Gastroesophageal sphincter (tissue), 3 donors: ENCODE measurements at regions not wholly inside any gene's neighbourhood (a gene's known extent, or its start where the extent isn't known, plus 50 kb on each side); places are given as distances from the start of the nearest gene placed in this dataset.

Experiments
- POLR2A ChIP-seq, 2 donors: fragments of 450-650 bp; IDR thresholded peaks; one replicate each; pipeline ENCODE4 v1.6.1; 2017; ENCODE audit warnings: antibody characterized with exemption in 2 of 2, mild to moderate bottlenecking in 2 of 2, moderate library complexity in 1 of 2
- TF ChIP-seq, protein P1 (sequence below), 4 experiments: fragments of 200-600 bp in 2 of 4; fragments of 450-650 bp in 2 of 4; sonication (generic) in 1 of 4; IDR thresholded peaks; one replicate each; pipeline ENCODE4 v1.5.1; 2017 to 2019; ENCODE audit warnings: antibody characterized with exemption in 4 of 4, mild to moderate bottlenecking in 2 of 4, moderate library complexity in 2 of 4

DNA sequence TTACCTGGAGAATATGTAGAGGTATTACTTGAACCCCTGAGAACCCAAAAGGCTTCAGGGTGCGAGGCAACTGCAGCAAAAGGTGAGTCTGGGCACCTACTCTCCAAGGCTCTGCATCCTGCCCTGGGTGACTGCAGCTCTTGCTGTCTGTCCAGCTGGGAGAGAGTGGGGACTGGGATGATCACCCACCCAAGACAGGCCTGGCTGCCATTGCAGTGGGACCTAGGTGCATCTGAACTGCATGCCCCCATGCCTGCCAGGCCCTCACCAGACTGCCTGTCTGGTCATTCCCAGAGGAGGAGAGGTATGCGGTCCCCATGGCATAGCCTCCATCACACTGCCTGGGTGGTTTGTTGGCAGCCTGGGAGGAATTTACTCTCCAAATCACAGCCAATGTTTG lies 563.9 kb downstream of the TFAP2A start:
- TF ChIP-seq, protein P1, sequence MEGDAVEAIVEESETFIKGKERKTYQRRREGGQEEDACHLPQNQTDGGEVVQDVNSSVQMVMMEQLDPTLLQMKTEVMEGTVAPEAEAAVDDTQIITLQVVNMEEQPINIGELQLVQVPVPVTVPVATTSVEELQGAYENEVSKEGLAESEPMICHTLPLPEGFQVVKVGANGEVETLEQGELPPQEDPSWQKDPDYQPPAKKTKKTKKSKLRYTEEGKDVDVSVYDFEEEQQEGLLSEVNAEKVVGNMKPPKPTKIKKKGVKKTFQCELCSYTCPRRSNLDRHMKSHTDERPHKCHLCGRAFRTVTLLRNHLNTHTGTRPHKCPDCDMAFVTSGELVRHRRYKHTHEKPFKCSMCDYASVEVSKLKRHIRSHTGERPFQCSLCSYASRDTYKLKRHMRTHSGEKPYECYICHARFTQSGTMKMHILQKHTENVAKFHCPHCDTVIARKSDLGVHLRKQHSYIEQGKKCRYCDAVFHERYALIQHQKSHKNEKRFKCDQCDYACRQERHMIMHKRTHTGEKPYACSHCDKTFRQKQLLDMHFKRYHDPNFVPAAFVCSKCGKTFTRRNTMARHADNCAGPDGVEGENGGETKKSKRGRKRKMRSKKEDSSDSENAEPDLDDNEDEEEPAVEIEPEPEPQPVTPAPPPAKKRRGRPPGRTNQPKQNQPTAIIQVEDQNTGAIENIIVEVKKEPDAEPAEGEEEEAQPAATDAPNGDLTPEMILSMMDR (IDR thresholded peaks at IDR 0.05) = no peak
- no peak for TF ChIP-seq POLR2A (IDR thresholded peaks at IDR 0.05)
